Aorta (tissue), 5 donors: ENCODE measurements at regions not wholly inside any gene's neighbourhood (a gene's known extent, or its start where the extent isn't known, plus 50 kb on each side); places are given as distances from the start of the nearest gene placed in this dataset.

Experiments used
- ATAC-seq: fragments of 200-7000 bp; cut with Tn5 transposase; one replicate; pipeline ENCODE4 v1.9.1; 2022; ENCODE audit warnings: moderate library complexity; ENCODE audit not compliant: low FRiP score
- DNase-seq, 2 donors: peaks; one replicate each; pipeline ENCODE4 v3.0.0-alpha.2; 2020
- H3K27ac ChIP-seq, 2 donors: one replicate each; pipeline ENCODE4 v1.5.1; 2013; ENCODE audit warnings: low read length in 2 of 2, mild to moderate bottlenecking in 2 of 2, moderate library complexity in 2 of 2, control low read depth in 1 of 2, inconsistent platforms in 1 of 2, low read depth in 1 of 2
- H3K27me3 ChIP-seq, 2 donors: one replicate each; pipeline ENCODE4 v1.6.1; 2013; ENCODE audit warnings: control low read depth in 1 of 2, low read length in 1 of 2, mild to moderate bottlenecking in 1 of 2, moderate library complexity in 1 of 2; ENCODE audit not compliant: insufficient read depth in 2 of 2, control insufficient read depth in 1 of 2
- H3K36me3 ChIP-seq, 2 donors: one replicate each; pipeline ENCODE4 v1.6.1; 2013; ENCODE audit warnings: control low read depth in 1 of 2, low read length in 1 of 2, mild to moderate bottlenecking in 1 of 2; ENCODE audit not compliant: insufficient read depth in 2 of 2, control insufficient read depth in 1 of 2
- H3K4me1 ChIP-seq, 2 donors: one replicate each; pipeline ENCODE4 v1.6.1; 2013; ENCODE audit warnings: low read length in 2 of 2, control low read depth in 1 of 2, mild to moderate bottlenecking in 1 of 2, moderate library complexity in 1 of 2; ENCODE audit not compliant: insufficient read depth in 2 of 2, control insufficient read depth in 1 of 2
- H3K4me3 ChIP-seq, 2 donors: one replicate each; pipeline ENCODE4 v1.5.1; 2013; ENCODE audit warnings: low read length in 2 of 2, control low read depth in 1 of 2, mild to moderate bottlenecking in 1 of 2
- H3K9me3 ChIP-seq: one replicate; pipeline ENCODE4 v1.6.1; 2013; ENCODE audit warnings: mild to moderate bottlenecking, low read length; ENCODE audit not compliant: control insufficient read depth
- WGBS, 2 donors: extraction: QIAGEN DNeasy Blood & Tissue Kit; methylation state at CpG; one replicate each; pipeline ENCODE4 v1.1.7; 2013; 5-methylcytosine and 5-hydroxymethylcytosine counted together
- intact Hi-C, 2 donors: fragments of 100-400 bp; cut with DNase I; formaldehyde crosslinking; loops; one replicate each; pipeline versions ENCODE4 v1.14.2 to v1.15.0; 2022
- donor health status: healthy with polysubstance abuse.
- donor health status: Bipolar disorder and iron deficiency.
- donor health status: DM: no; HTN: no; CAD: no.
- donor health status: DM: no; HTN: no; CAD: no.
- donor health status: DM: yes; HTN: yes; CAD: no.

GRCh38 chr3:162022911-162023310 is 526.3 kb downstream of the OTOL1 start:
- Histone ChIP-seq H3K27ac (no peak overlapping the region), H3K27me3 (no peaks in the 10 kb centered on the region), H3K9me3 (no peaks in the 10 kb centered on the region), H3K36me3 (no peaks in the 10 kb centered on the region), H3K4me1 (no peaks in the 10 kb centered on the region), H3K4me3 (no peak overlapping the region)
- WGBS, 2 donors = 94 to 97% methylated on average over 2 of the region's 2 CpGs
- DNase-seq (no peak), ATAC-seq (no peak)
- intact Hi-C loops = no loop called here

DNA sequence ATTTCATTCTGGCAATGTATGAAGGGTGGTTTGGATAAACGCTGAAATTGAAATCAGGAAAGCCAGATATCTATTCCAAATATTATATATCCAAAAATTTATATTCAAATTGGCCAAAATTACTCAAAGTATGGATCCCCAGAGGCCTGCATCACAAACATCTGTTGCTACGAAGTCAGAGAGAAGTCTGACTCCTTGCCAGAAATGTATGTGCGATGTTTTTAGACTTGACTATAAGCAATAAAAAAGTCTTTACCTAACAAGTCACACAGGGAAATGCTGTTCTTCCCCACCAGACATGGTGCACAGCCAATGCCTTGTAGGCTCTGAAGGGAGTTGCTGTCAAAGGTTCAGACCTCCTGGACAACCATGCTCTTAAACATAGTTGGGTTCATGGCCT is 533.1 kb downstream of the OTOL1 start:
- no peaks in the 10 kb centered on the region for H3K36me3 ChIP-seq
- intact Hi-C loops = no loop called here
- no peaks in the 10 kb centered on the region for H3K4me1 ChIP-seq
- no peak for ATAC-seq
- no peak overlapping the region for H3K4me3 ChIP-seq
- no peaks in the 10 kb centered on the region for H3K27me3 ChIP-seq
- 82 to 89% methylated on average over 3 of the region's 3 CpGs for WGBS, 2 donors
- H3K9me3 ChIP-seq = no peaks in the 10 kb centered on the region
- DNase-seq = peak in 1 of 2 donors; percentile 20
- H3K27ac ChIP-seq = no peak overlapping the region

GRCh38 chr3:162034368-162034767 is 537.8 kb downstream of the OTOL1 start:
- Histone ChIP-seq H3K9me3 (no peaks in the 10 kb centered on the region), H3K4me3 (no peak overlapping the region), H3K4me1 (no peaks in the 10 kb centered on the region), H3K27me3 (no peaks in the 10 kb centered on the region), H3K36me3 (no peaks in the 10 kb centered on the region), H3K27ac (no peak overlapping the region)
- ATAC-seq = no peak
- DNase-seq = no peak
- intact Hi-C loops = no loop called here
- 66 to 75% methylated on average over 2 of the region's 2 CpGs for WGBS, 2 donors

DNA sequence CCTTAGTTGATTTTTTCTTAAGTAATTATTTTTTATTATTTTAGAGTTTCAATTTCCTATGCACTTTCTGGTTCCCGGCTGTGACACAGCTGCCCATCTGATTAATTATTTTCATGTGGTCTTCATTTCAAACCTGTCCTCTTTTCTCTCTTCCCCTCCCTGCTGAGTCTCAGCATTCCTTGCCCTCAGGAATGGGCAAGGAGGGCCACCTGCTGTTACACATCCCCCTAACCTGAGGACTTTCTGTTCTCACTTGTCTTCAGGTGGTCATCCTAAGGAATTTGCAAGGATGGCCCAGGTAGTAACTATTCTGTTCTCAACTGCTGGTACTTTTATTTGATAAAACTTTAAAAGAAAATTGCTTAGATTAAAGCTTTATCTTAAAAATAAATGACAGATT is 545.0 kb downstream of the OTOL1 start:
- Histone ChIP-seq H3K4me1 (no peaks in the 10 kb centered on the region), H3K27ac (no peak overlapping the region), H3K27me3 (no peaks in the 10 kb centered on the region), H3K4me3 (no peak overlapping the region), H3K36me3 (no peaks in the 10 kb centered on the region), H3K9me3 (no peaks in the 10 kb centered on the region)
- WGBS, 2 donors = 92 to 93% methylated on average over 1 of the region's 1 CpG
- intact Hi-C loops = no loop called here
- DNase-seq = no peak
- no peak for ATAC-seq

DNA sequence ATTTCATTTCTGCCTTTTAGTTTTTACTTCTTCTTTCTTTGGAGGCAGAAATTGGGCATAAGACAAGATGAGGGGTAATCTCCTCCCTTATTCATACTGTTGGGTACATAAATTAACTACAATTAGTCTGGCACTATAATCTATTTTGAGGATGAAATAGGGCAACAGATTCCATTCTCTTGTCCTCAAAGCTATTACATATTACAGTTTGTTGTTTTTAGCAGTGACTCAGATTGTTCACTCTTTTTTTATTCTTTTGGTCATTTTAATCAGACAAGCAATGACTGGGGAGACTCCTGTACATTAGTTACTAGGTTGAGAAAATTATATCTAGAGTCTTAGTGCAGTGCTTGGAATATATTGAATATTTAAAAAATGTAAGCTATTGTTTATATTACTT is 556.0 kb downstream of the OTOL1 start:
- H3K27me3 ChIP-seq = no peaks in the 10 kb centered on the region
- no peaks in the 10 kb centered on the region for H3K36me3 ChIP-seq
- no peaks in the 10 kb centered on the region for H3K9me3 ChIP-seq
- DNase-seq = no peak
- no peaks in the 10 kb centered on the region for H3K4me1 ChIP-seq
- H3K4me3 ChIP-seq = no peak overlapping the region
- intact Hi-C loops = no loop called here
- ATAC-seq = no peak
- no peak overlapping the region for H3K27ac ChIP-seq

DNA sequence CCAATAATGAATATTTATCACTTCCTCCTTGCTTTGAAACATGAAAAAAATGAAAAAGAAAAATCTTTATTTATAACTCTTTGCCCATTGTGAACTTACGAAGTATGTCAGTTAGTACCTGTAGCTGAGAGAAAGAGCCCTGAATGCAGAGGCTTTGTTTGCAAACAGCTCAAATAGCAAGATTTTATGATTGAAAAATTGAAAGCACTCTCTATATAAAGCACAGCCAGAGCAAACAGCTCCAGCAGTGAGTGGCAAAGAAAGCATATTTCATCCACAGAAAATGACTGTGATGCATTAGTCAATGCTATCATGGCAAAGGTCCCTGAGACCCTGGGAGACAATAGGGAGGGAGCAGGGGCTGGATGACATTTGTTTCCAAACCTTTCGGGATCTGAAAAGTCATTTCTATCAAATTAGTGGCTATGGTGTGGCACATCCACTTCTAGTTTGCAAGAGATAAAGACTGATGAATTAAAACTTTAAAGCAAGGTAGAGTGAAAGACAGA is 576.1 kb downstream of the OTOL1 start:
- no peak overlapping the region for H3K4me3 ChIP-seq
- H3K9me3 ChIP-seq = no peaks in the 10 kb centered on the region
- no peaks in the 10 kb centered on the region for H3K36me3 ChIP-seq
- DNase-seq (no peak), ATAC-seq (no peak)
- H3K27me3 ChIP-seq = no peaks in the 10 kb centered on the region
- H3K4me1 ChIP-seq = no peaks in the 10 kb centered on the region
- H3K27ac ChIP-seq = no peak overlapping the region
- 41 to 46% methylated on average over 2 of the region's 2 CpGs for WGBS, 2 donors
- intact Hi-C loops = no loop called here

DNA sequence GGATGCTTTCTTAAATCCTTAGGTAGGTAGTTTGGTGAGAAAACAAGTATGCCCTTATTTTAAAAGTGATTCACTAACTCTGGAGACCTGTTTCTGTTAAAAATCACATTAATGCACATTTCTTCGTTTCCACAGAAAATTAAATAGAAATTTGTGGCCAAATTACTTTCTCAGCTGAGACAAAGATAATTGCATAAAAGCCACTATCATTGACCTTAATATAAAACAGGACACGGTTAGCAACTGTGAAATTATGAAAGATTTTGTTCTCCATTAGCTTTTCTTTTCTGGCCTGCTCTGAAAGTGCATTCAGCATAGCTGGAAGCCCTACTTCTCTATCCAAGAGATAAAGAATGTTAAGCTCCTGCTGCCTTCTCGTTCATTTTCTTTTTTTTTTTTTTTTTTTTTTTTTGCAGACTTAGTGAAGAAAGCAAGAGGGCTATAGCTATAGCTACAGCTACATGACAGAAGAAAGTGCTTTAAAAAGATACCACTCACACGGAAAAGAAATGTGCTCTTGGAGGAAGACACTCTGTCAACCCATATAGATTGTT is 576.9 kb downstream of the OTOL1 start:
- Histone ChIP-seq H3K36me3 (no peaks in the 10 kb centered on the region), H3K9me3 (no peaks in the 10 kb centered on the region), H3K27ac (no peak overlapping the region), H3K27me3 (no peaks in the 10 kb centered on the region), H3K4me1 (no peaks in the 10 kb centered on the region), H3K4me3 (no peak overlapping the region)
- ATAC-seq = no peak
- intact Hi-C loops = no loop called here
- no peak for DNase-seq
- 61 to 68% methylated on average over 4 of the region's 4 CpGs for WGBS, 2 donors

- Histone ChIP-seq H3K36me3 (no peaks in the 10 kb centered on the region), H3K27me3 (no peaks in the 10 kb centered on the region), H3K9me3 (no peaks in the 10 kb centered on the region), H3K4me1 (no peaks in the 10 kb centered on the region), H3K27ac (no peak overlapping the region), H3K4me3 (no peak overlapping the region)
- no peak for ATAC-seq
- DNase-seq = no peak
- intact Hi-C loops = no loop called here
- 35% methylated on average over 3 of the region's 3 CpGs for WGBS, 2 donors
These were observed 580.5 kb downstream of the OTOL1 start for GRCh38 chr3:162077108-162077507.

DNA sequence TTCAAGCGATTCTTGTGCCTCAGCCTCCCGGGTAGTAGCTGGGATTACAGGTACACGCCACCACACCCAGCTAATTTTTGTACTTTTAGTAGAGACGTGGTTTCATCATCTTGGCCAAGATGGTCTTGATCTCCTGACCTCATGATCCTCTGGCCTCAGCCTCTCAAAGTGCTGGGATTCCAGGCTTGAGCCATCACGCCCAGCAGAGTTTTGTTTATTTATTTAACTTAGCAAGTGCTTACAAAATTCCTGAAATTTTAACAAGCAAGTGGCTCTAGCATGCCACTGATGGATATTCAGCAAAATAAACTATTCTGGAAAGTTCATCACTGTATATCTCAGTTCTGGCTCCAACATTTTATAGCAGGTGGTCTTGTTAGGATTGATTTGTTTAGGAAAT is 585.9 kb downstream of the OTOL1 start:
- no peak overlapping the region for H3K4me3 ChIP-seq
- H3K9me3 ChIP-seq = no peaks in the 10 kb centered on the region
- ATAC-seq (no peak), DNase-seq (no peak)
- no peaks in the 10 kb centered on the region for H3K27me3 ChIP-seq
- intact Hi-C loops = no loop called here
- H3K36me3 ChIP-seq = no peaks in the 10 kb centered on the region
- H3K4me1 ChIP-seq = no peaks in the 10 kb centered on the region
- no peak overlapping the region for H3K27ac ChIP-seq
- 82 to 86% methylated on average over 5 of the region's 5 CpGs for WGBS, 2 donors
